HEK293T (cell line): ENCODE measurements at regions not wholly inside any gene's neighbourhood (a gene's known extent, or its start where the extent isn't known, plus 50 kb on each side); places are given as distances from the start of the nearest gene placed in this dataset.
"Not testable (repeated sequence)": the region's sequence is repeated elsewhere in the genome, so short reads cannot be mapped to it uniquely, and the experiment has no call there.

Experiments
- CTCF ChIA-PET: fragments of 350-600 bp; formaldehyde crosslinking; extraction: SDS; loops from one replicate; lab custom pipeline; 2021; ENCODE audit warnings: antibody characterized with exemption, inconsistent platforms; lab: Yijun Ruan, JAX
- POLR2A ChIA-PET: fragments of 350-600 bp; formaldehyde crosslinking; extraction: SDS; loops from one replicate; lab custom pipeline; 2020; ENCODE audit warnings: antibody characterized with exemption, inconsistent platforms; lab: Yijun Ruan, JAX
- DNase-seq: peaks from one replicate; pipeline ENCODE4 v3.0.0; 2012; ENCODE audit warnings: mixed read lengths; ENCODE audit errors: extremely low spot score
- ARNT ChIP-seq: fragments of 450-650 bp; IDR thresholded peaks from 2 replicates; pipeline ENCODE4 v1.6.1; 2017; ENCODE audit warnings: mild to moderate bottlenecking
- BHLHE40 ChIP-seq: fragments of 450-650 bp; IDR thresholded peaks from 2 replicates; pipeline ENCODE4 v1.6.1; 2016; ENCODE audit warnings: mild to moderate bottlenecking, moderate library complexity, borderline replicate concordance
- CTBP1 ChIP-seq: fragments of 450-650 bp; IDR thresholded peaks from 2 replicates; pipeline ENCODE4 v1.6.1; 2016; ENCODE audit warnings: borderline replicate concordance
- ELF4 ChIP-seq: fragments of 450-650 bp; IDR thresholded peaks from 2 replicates; pipeline ENCODE4 v1.6.1; 2017; ENCODE audit warnings: antibody characterized with exemption
- FOXA1 ChIP-seq: fragments of 450-650 bp; IDR thresholded peaks from 2 replicates; pipeline ENCODE4 v1.6.1; 2016; ENCODE audit warnings: mild to moderate bottlenecking
- FOXK2 ChIP-seq: fragments of 450-650 bp; IDR thresholded peaks from 2 replicates; pipeline ENCODE4 v1.6.1; 2016; ENCODE audit warnings: mild to moderate bottlenecking
- FOXM1 ChIP-seq: fragments of 450-650 bp; IDR thresholded peaks from 2 replicates; pipeline ENCODE4 v1.6.1; 2017; ENCODE audit warnings: mild to moderate bottlenecking, borderline replicate concordance
- HDGF ChIP-seq: fragments of 450-650 bp; IDR thresholded peaks from 2 replicates; pipeline ENCODE4 v1.6.1; 2017; ENCODE audit warnings: antibody characterized with exemption, borderline replicate concordance
- L3MBTL2 ChIP-seq: fragments of 450-650 bp; conservative IDR thresholded peaks from 2 replicates; pipeline ENCODE4 v1.6.1; 2016; ENCODE audit warnings: mild to moderate bottlenecking
- LEF1 ChIP-seq: fragments of 450-650 bp; IDR thresholded peaks from 2 replicates; pipeline ENCODE4 v1.6.1; 2017; ENCODE audit warnings: mild to moderate bottlenecking, borderline replicate concordance
- NFRKB ChIP-seq: fragments of 450-650 bp; IDR thresholded peaks from 2 replicates; pipeline ENCODE4 v1.6.1; 2016; ENCODE audit warnings: mild to moderate bottlenecking, moderate library complexity
- PKNOX1 ChIP-seq: fragments of 450-650 bp; IDR thresholded peaks from 2 replicates; pipeline ENCODE4 v1.6.1; 2016
- SP1 ChIP-seq: fragments of 450-650 bp; IDR thresholded peaks from 2 replicates; pipeline ENCODE4 v1.6.1; 2017
- SUZ12 ChIP-seq: fragments of 450-650 bp; IDR thresholded peaks from 2 replicates; pipeline ENCODE4 v1.6.1; 2016; ENCODE audit warnings: mild to moderate bottlenecking
- TARDBP ChIP-seq: fragments of 450-650 bp; IDR thresholded peaks from 2 replicates; pipeline ENCODE4 v1.6.1; 2016
- ZNF384 ChIP-seq: fragments of 450-650 bp; IDR thresholded peaks from 2 replicates; pipeline ENCODE4 v1.6.1; 2016

DNA sequence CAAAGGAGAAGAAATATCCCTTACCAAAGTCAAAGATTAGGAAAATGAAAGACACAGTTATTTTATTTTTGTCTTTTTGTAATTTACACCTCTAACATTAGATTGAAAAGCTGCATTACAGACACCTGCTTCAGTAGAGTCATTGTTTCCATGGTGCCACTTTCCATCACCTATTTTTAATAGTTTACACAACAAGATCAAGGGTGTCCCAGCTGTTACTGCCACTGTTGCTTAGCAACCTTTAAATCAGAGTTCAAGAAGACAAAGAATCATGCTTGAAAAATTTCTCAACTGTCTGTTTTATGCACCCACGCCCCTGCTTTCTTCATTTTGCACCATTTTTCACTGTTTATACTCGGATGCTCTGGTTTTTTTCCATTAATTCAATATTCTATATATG, 668.2 kb upstream of the GJE1 start:
- TF ChIP-seq FOXK2: no peak
- TF ChIP-seq HDGF: no peak
- no peak for TF ChIP-seq PKNOX1
- TF ChIP-seq FOXM1: no peak
- no peak for TF ChIP-seq ZNF384
- TF ChIP-seq ELF4: no peak
- TF ChIP-seq BHLHE40: no peak
- TF ChIP-seq LEF1: no peak
- no peak for TF ChIP-seq TARDBP
- ChIA-PET CTCF (no interaction called here), POLR2A (no interaction called here)
- DNase-seq: no peak

GRCh38 chr6:141463237-141463977, 669.3 kb upstream of the GJE1 start:
- CTCF ChIA-PET: no interaction called here
- no peak for TF ChIP-seq BHLHE40
- TF ChIP-seq ELF4: no peak
- TF ChIP-seq ARNT: no peak
- TF ChIP-seq CTBP1: no peak
- TF ChIP-seq L3MBTL2: no peak
- no peak for TF ChIP-seq SP1
- TF ChIP-seq FOXK2: no peak
- no peak for TF ChIP-seq SUZ12
- TF ChIP-seq TARDBP: no peak
- no peak for DNase-seq
- POLR2A ChIA-PET: no interaction called here

GRCh38 chr6:141460743-141461484, 671.8 kb upstream of the GJE1 start:
- no peak for DNase-seq
- no peak for TF ChIP-seq TARDBP
- no peak for TF ChIP-seq L3MBTL2
- no peak for TF ChIP-seq SP1
- TF ChIP-seq FOXM1: no peak
- POLR2A ChIA-PET: no interaction called here
- CTCF ChIA-PET: no interaction called here

DNA sequence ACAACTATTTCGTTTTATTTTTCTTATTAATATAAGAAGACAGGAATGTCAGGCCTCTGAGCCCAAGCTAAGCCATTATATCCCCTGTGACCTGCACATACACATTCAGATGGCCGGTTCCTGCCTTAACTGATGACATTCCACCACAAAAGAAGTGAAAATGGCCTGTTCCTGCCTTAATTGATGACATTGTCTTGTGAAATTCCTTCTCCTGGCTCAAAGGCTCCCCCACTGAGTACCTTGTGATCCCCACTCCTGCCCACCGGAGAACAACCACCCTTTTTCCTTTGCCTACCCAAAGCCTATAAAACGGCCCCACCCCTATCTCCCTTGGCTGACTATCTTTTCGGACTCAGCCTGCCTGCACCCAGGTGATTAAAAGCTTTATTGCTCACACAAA, 672.5 kb upstream of the GJE1 start:
- DNase-seq, POLR2A ChIA-PET, CTCF ChIA-PET: not testable (repeated sequence)

GRCh38 chr6:141457984-141458383, 674.7 kb upstream of the GJE1 start:
- CTCF ChIA-PET, POLR2A ChIA-PET, DNase-seq: not testable (repeated sequence)

DNA sequence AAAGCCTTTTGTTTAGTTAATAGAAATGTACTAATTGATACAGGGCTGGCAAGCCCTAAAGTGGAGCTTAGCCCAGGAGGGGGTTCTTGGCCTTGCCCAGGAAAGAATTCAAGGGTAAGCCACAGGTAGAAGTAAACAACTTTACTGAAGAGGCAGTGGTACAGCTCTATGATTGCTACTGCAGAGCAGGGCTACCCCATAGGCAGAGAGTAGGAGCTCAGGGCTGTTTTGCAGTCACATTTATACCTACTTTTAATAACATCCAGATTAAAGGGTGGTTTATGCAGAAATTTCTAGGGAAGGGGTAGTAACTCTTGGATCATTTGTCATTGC, 680.4 kb upstream of the GJE1 start:
- POLR2A ChIA-PET: no interaction called here
- TF ChIP-seq FOXK2 (no peak), TARDBP (no peak), ZNF384 (no peak)
- CTCF ChIA-PET: no interaction called here
- DNase-seq: no peak

GRCh38 chr6:141451511-141452353, 681.0 kb upstream of the GJE1 start:
- POLR2A ChIA-PET: no interaction called here
- TF ChIP-seq BHLHE40 (no peak), TARDBP (no peak), NFRKB (no peak), FOXA1 (no peak), HDGF (no peak), ELF4 (no peak), FOXM1 (no peak)
- DNase-seq: no peak
- CTCF ChIA-PET: no interaction called here

DNA sequence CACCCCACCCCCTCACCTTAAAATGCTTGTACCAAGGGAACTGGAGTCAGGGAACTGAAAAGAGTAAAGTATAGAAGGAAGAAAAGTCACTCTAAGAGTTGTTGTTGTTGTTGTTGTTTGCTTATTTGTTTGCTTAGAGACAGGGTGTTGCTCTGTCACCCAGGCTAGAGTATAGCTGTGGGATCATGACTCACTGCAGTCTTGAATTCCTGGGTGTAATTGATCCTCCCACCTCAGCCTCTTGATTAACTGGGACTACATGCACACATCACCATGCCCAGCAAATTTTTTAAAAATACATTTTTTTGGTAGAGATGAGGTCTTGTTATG, 681.6 kb upstream of the GJE1 start:
- CTCF ChIA-PET: no interaction called here

More for the DNA sequence above, 681.6 kb upstream of the GJE1 start:
- POLR2A ChIA-PET: no interaction called here
- DNase-seq: no peak
- TF ChIP-seq CTBP1 (no peak), ARNT (no peak), L3MBTL2 (no peak), HDGF (no peak), BHLHE40 (no peak), FOXM1 (no peak), LEF1 (no peak), FOXA1 (no peak)
